ENCODE measurements at regions not wholly inside any gene's neighbourhood (a gene's known extent, or its start where the extent isn't known, plus 50 kb on each side); places are given as distances from the start of the nearest gene placed in this dataset.

- TF ChIP-seq CTCF (IDR thresholded peaks at IDR 0.05): no peak
- TF ChIP-seq YY1 (IDR thresholded peaks at IDR 0.05; ENCODE audit: low read depth): no peak
- no peak for TF ChIP-seq NFIC (IDR thresholded peaks at IDR 0.05; ENCODE audit: borderline replicate concordance)
These were observed 72.1 kb downstream of the AVPR1A start for GRCh38 chr12:63078906-63079305.

Data from SK-N-SH (cell line).